Osteocyte (in vitro differentiated cells): ENCODE measurements at regions not wholly inside any gene's neighbourhood (a gene's known extent, or its start where the extent isn't known, plus 50 kb on each side); places are given as distances from the start of the nearest gene placed in this dataset.

Source experiments
- DNase-seq: peaks from one replicate; pipeline ENCODE4 v3.0.0; 2021; ENCODE audit warnings: mixed read lengths; ENCODE audit not compliant: unreplicated experiment; ENCODE audit errors: extremely low spot score
- H3K27ac Mint-ChIP-seq: one replicate; pipeline ENCODE4 v1.8.0; 2021; ENCODE audit warnings: mild to moderate bottlenecking, mixed read lengths; ENCODE audit not compliant: unreplicated experiment
- H3K27me3 Mint-ChIP-seq: one replicate; pipeline ENCODE4 v1.8.0; 2021; ENCODE audit warnings: mixed read lengths; ENCODE audit not compliant: unreplicated experiment
- H3K36me3 Mint-ChIP-seq: one replicate; pipeline ENCODE4 v1.8.0; 2021; ENCODE audit warnings: mixed read lengths; ENCODE audit not compliant: unreplicated experiment
- H3K4me1 Mint-ChIP-seq: one replicate; pipeline ENCODE4 v1.8.0; 2021; ENCODE audit warnings: mixed read lengths; ENCODE audit not compliant: unreplicated experiment
- H3K4me3 Mint-ChIP-seq: one replicate; pipeline ENCODE4 v1.8.0; 2021; ENCODE audit warnings: mild to moderate bottlenecking, moderate library complexity, mixed read lengths; ENCODE audit not compliant: unreplicated experiment
- H3K9me3 Mint-ChIP-seq: one replicate; pipeline ENCODE4 v1.8.0; 2021; ENCODE audit warnings: mixed read lengths; ENCODE audit not compliant: unreplicated experiment
- CTCF ChIP-seq: fragments of 200-600 bp; sonication (generic); IDR thresholded peaks from 2 replicates; pipeline ENCODE4 v1.5.0; 2021; ENCODE audit warnings: antibody characterized with exemption, mild to moderate bottlenecking, moderate library complexity

GRCh38 chr5:74199436-74200210 lies 440.9 kb downstream of the ENC1 start:
- no peaks in the 10 kb centered on the region for H3K27me3 Mint-ChIP-seq
- no peaks in the 10 kb centered on the region for H3K9me3 Mint-ChIP-seq
- H3K4me1 Mint-ChIP-seq, result peaks cover 13% of the 10 kb centered on the region
- H3K27ac Mint-ChIP-seq, result no peak overlapping the region
- no peak for DNase-seq
- no peaks in the 10 kb centered on the region for H3K36me3 Mint-ChIP-seq
- H3K4me3 Mint-ChIP-seq, result no peak overlapping the region
- no peak for TF ChIP-seq CTCF

GRCh38 chr5:74199005-74199404 lies 441.5 kb downstream of the ENC1 start:
- H3K27me3 Mint-ChIP-seq, result no peaks in the 10 kb centered on the region
- H3K27ac Mint-ChIP-seq, result no peak overlapping the region
- no peak for TF ChIP-seq CTCF

GRCh38 chr5:74198156-74198555 lies 442.4 kb downstream of the ENC1 start:
- TF ChIP-seq CTCF, result no peak
- Mint-ChIP-seq H3K27ac (no peak overlapping the region), H3K4me1 (peaks cover 13% of the 10 kb centered on the region), H3K27me3 (no peaks in the 10 kb centered on the region), H3K36me3 (no peaks in the 10 kb centered on the region), H3K4me3 (no peak overlapping the region), H3K9me3 (no peaks in the 10 kb centered on the region)
- DNase-seq, result no peak

More at GRCh38 chr5:74199005-74199404, 441.5 kb downstream of the ENC1 start:
- Mint-ChIP-seq H3K9me3 (no peaks in the 10 kb centered on the region), H3K36me3 (no peaks in the 10 kb centered on the region), H3K4me3 (no peak overlapping the region), H3K4me1 (peaks cover 13% of the 10 kb centered on the region)
- DNase-seq, result no peak

- DNase-seq, result no peak
- Mint-ChIP-seq H3K27me3 (no peaks in the 10 kb centered on the region), H3K36me3 (no peaks in the 10 kb centered on the region), H3K4me3 (no peak overlapping the region), H3K4me1 (peaks cover 8% of the 10 kb centered on the region), H3K27ac (no peak overlapping the region), H3K9me3 (no peaks in the 10 kb centered on the region)
- no peak for TF ChIP-seq CTCF
Measured at GRCh38 chr5:74196233-74196632, 444.3 kb downstream of the ENC1 start.

- H3K4me1 Mint-ChIP-seq, result no peaks in the 10 kb centered on the region
- no peaks in the 10 kb centered on the region for H3K27me3 Mint-ChIP-seq
- no peak overlapping the region for H3K27ac Mint-ChIP-seq
- no peaks in the 10 kb centered on the region for H3K36me3 Mint-ChIP-seq
- H3K4me3 Mint-ChIP-seq, result no peak overlapping the region
- DNase-seq, result no peak
- TF ChIP-seq CTCF, result no peak
- peaks cover 4% of the 10 kb centered on the region for H3K9me3 Mint-ChIP-seq
Measured at GRCh38 chr5:74194196-74194595, 446.3 kb downstream of the ENC1 start.
